ENCODE measurements at regions not wholly inside any gene's neighbourhood (a gene's known extent, or its start where the extent isn't known, plus 50 kb on each side); places are given as distances from the start of the nearest gene placed in this dataset.

GRCh38 chr4:111187108-111187507 is 564.2 kb upstream of the PITX2 start:
- TF ChIP-seq CTCF (IDR thresholded peaks at IDR 0.05; ENCODE audit: unreplicated experiment) = no peak
- peaks cover 9% of the 10 kb centered on the region for H3K36me3 Mint-ChIP-seq
- no peaks in the 10 kb centered on the region for H3K27me3 Mint-ChIP-seq (ENCODE audit: low read depth)
- H3K27ac Mint-ChIP-seq = no peak overlapping the region
- H3K4me1 Mint-ChIP-seq = peaks cover 12% of the 10 kb centered on the region
- H3K4me3 Mint-ChIP-seq = no peak overlapping the region
- peaks cover 20% of the 10 kb centered on the region for H3K9me3 Mint-ChIP-seq
- no peak for DNase-seq (ENCODE audit: low spot score in 2 of 2, unreplicated experiment in 2 of 2)

DNA sequence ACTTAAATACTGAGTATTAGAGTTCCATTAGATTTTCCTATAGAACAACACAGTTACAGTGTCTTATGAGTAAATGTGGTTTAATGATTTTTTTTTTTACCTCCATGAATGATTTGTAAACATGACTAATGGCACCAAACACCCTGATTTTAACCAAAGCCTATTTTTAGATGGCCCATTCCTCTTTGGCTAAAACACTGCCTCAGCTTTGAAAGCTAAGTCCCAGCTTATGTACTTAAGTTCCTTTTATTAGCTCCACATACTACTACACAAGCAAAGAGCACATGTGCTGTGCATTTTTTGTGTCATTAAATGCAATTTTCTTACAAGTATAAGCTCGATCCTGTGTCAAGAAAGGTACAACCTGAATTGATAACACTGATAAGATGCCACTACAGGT is 575.6 kb upstream of the PITX2 start:
- Mint-ChIP-seq H3K4me1 (peaks cover 2% of the 10 kb centered on the region), H3K27ac (no peak overlapping the region), H3K36me3 (no peaks in the 10 kb centered on the region), H3K9me3 (peaks cover 7% of the 10 kb centered on the region), H3K4me3 (no peak overlapping the region), H3K27me3 (ENCODE audit: low read depth) (no peaks in the 10 kb centered on the region)
- DNase-seq (ENCODE audit: low spot score in 2 of 2, unreplicated experiment in 2 of 2) = no peak
- no peak for TF ChIP-seq CTCF (IDR thresholded peaks at IDR 0.05; ENCODE audit: unreplicated experiment)

DNA sequence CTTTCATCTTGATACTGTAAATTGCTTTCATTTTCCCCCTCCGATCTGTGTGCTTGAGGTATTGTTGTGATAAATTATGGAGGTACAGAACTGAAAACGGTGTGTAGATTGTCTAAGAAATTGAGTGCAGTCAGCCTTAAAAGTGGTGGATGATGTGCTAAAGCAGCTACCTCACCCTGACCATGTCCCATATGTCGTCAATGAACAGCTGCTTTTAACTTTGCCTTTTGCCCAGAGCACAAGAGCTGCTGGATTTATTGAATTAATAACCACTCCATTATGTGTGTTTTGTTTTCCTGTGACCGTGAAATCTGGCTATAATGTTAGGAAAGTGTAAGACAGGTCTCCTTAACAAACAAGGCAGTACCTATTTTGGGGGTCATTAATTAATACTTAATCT is 581.9 kb upstream of the PITX2 start:
- Mint-ChIP-seq H3K27ac (peak overlapping the region; percentile 73), H3K36me3 (no peaks in the 10 kb centered on the region), H3K4me1 (peaks cover 36% of the 10 kb centered on the region), H3K9me3 (peaks cover 3% of the 10 kb centered on the region), H3K27me3 (ENCODE audit: low read depth) (no peaks in the 10 kb centered on the region), H3K4me3 (peak overlapping the region; percentile 4)
- no peak for DNase-seq (ENCODE audit: low spot score in 2 of 2, unreplicated experiment in 2 of 2)
- TF ChIP-seq CTCF (IDR thresholded peaks at IDR 0.05; ENCODE audit: unreplicated experiment) = no peak

GRCh38 chr4:111208970-111209369 is 586.1 kb upstream of the PITX2 start:
- peaks cover 64% of the 10 kb centered on the region for H3K4me1 Mint-ChIP-seq
- TF ChIP-seq CTCF (IDR thresholded peaks at IDR 0.05; ENCODE audit: unreplicated experiment) = no peak
- H3K27ac Mint-ChIP-seq = peak overlapping the region; percentile 2
- H3K4me3 Mint-ChIP-seq = no peak overlapping the region
- no peaks in the 10 kb centered on the region for H3K27me3 Mint-ChIP-seq (ENCODE audit: low read depth)
- no peak for DNase-seq (ENCODE audit: low spot score in 2 of 2, unreplicated experiment in 2 of 2)
- no peaks in the 10 kb centered on the region for H3K9me3 Mint-ChIP-seq
- no peaks in the 10 kb centered on the region for H3K36me3 Mint-ChIP-seq

- Mint-ChIP-seq H3K4me3 (no peak overlapping the region), H3K27me3 (ENCODE audit: low read depth) (no peaks in the 10 kb centered on the region), H3K36me3 (no peaks in the 10 kb centered on the region), H3K27ac (peak overlapping the region; percentile 54), H3K4me1 (peaks cover 64% of the 10 kb centered on the region), H3K9me3 (no peaks in the 10 kb centered on the region)
- no peak for TF ChIP-seq CTCF (IDR thresholded peaks at IDR 0.05; ENCODE audit: unreplicated experiment)
- no peak for DNase-seq (ENCODE audit: low spot score in 2 of 2, unreplicated experiment in 2 of 2)
Observed at GRCh38 chr4:111209706-111210105, 586.8 kb upstream of the PITX2 start.

- Mint-ChIP-seq H3K27me3 (ENCODE audit: low read depth) (no peaks in the 10 kb centered on the region), H3K9me3 (no peaks in the 10 kb centered on the region)
- no peak for DNase-seq (ENCODE audit: low spot score in 2 of 2, unreplicated experiment in 2 of 2)
Observed at GRCh38 chr4:111210595-111210994, 587.7 kb upstream of the PITX2 start.

More at GRCh38 chr4:111210595-111210994, 587.7 kb upstream of the PITX2 start:
- TF ChIP-seq CTCF (IDR thresholded peaks at IDR 0.05; ENCODE audit: unreplicated experiment) = no peak
- Mint-ChIP-seq H3K27ac (peak overlapping the region; percentile 9), H3K36me3 (no peaks in the 10 kb centered on the region), H3K4me1 (peaks cover 58% of the 10 kb centered on the region), H3K4me3 (no peak overlapping the region)
